Calu3 (cell line): ENCODE measurements at regions not wholly inside any gene's neighbourhood (a gene's known extent, or its start where the extent isn't known, plus 50 kb on each side); places are given as distances from the start of the nearest gene placed in this dataset.

Source experiments
- BruUV-seq: library from RNA; stranded (reverse); fragments of 400-500 nt; replicated peaks from 2 replicates; lab custom pipeline; 2021; lab: Mats Ljungman, UMichigan
- CTCF ChIA-PET: fragments of 300-600 bp; sonication (Branson Sonifier 250); formaldehyde crosslinking; loops from one replicate; lab custom pipeline; 2022; ENCODE audit warnings: antibody characterized with exemption; lab: Charles Lee
- DNase-seq: peaks from one replicate; pipeline ENCODE4 v3.0.0; 2022
- H3K27ac Mint-ChIP-seq: one replicate; pipeline ENCODE4 v1.8.0; 2022; ENCODE audit warnings: mixed read lengths; ENCODE audit not compliant: unreplicated experiment
- H3K27me3 Mint-ChIP-seq: one replicate; pipeline ENCODE4 v1.8.0; 2022; ENCODE audit warnings: mixed read lengths; ENCODE audit not compliant: unreplicated experiment
- H3K36me3 Mint-ChIP-seq: one replicate; pipeline ENCODE4 v1.8.0; 2022; ENCODE audit warnings: mild to moderate bottlenecking, moderate library complexity, mixed read lengths; ENCODE audit not compliant: insufficient read depth, unreplicated experiment
- H3K4me1 Mint-ChIP-seq: one replicate; pipeline ENCODE4 v1.8.0; 2022; ENCODE audit warnings: mild to moderate bottlenecking, low read depth, mixed read lengths; ENCODE audit not compliant: unreplicated experiment
- H3K4me3 Mint-ChIP-seq: one replicate; pipeline ENCODE4 v1.8.0; 2022; ENCODE audit warnings: mild to moderate bottlenecking, low read depth, moderate library complexity, mixed read lengths; ENCODE audit not compliant: unreplicated experiment
- H3K9me3 Mint-ChIP-seq: one replicate; pipeline ENCODE4 v1.8.0; 2022; ENCODE audit warnings: low read depth, mixed read lengths; ENCODE audit not compliant: unreplicated experiment
- CTCF ChIP-seq: fragments of 200-600 bp; IDR thresholded peaks from one replicate; pipeline ENCODE4 v1.8.0; 2022; ENCODE audit warnings: antibody characterized with exemption; ENCODE audit not compliant: unreplicated experiment
- intact Hi-C: fragments of 100-400 bp; cut with micrococcal nuclease; formaldehyde crosslinking; loops from one replicate; pipeline ENCODE4 v1.10.0; 2022; ENCODE audit not compliant: unreplicated experiment

GRCh38 chr2:67462738-67463496, 65.8 kb downstream of the ETAA1 start:
- intact Hi-C loops: loop anchor here (2.0 kb wide), 1 partner anchor 172 kb away; no protein-coding TSS in a partner anchor
- BruUV-seq: TSS peak; percentile 97

GRCh38 chr2:67463810-67464209, 66.7 kb downstream of the ETAA1 start:
- Mint-ChIP-seq H3K9me3 (peaks cover 2% of the 10 kb centered on the region), H3K4me1 (peaks cover 54% of the 10 kb centered on the region), H3K27me3 (no peaks in the 10 kb centered on the region), H3K27ac (peak overlapping the region; percentile 89), H3K36me3 (peaks cover 5% of the 10 kb centered on the region), H3K4me3 (peak overlapping the region; percentile 26)
- CTCF ChIA-PET: no interaction called here
- DNase-seq: peak; percentile 79
- TF ChIP-seq CTCF: no peak
- BruUV-seq: no TSS peak
- intact Hi-C loops: loop anchor here (2.0 kb wide), 1 partner anchor 173 kb away; no protein-coding TSS in a partner anchor

More at GRCh38 chr2:67462738-67463496, 65.8 kb downstream of the ETAA1 start:
- CTCF ChIA-PET: interaction anchor here (0.6 kb wide), 1 partner anchor 65 kb away, joined by 4 read pairs; no protein-coding TSS in a partner anchor
- Mint-ChIP-seq H3K27ac (peak overlapping the region; percentile 89), H3K27me3 (no peaks in the 10 kb centered on the region), H3K4me1 (peaks cover 54% of the 10 kb centered on the region), H3K36me3 (peaks cover 5% of the 10 kb centered on the region), H3K4me3 (no peak overlapping the region), H3K9me3 (peaks cover 2% of the 10 kb centered on the region)
- TF ChIP-seq CTCF: no peak
- DNase-seq: no peak

- peak overlapping the region; percentile 89 for H3K27ac Mint-ChIP-seq
- H3K4me1 Mint-ChIP-seq: peaks cover 48% of the 10 kb centered on the region
- H3K27me3 Mint-ChIP-seq: no peaks in the 10 kb centered on the region
- CTCF ChIA-PET: interaction anchor here (1.0 kb wide), 1 partner anchor 107 kb away, joined by 3 read pairs; no protein-coding TSS in a partner anchor
- no peak for DNase-seq
- intact Hi-C loops: no loop called here
- H3K9me3 Mint-ChIP-seq: peaks cover 2% of the 10 kb centered on the region
- no peak overlapping the region for H3K4me3 Mint-ChIP-seq
- no peak for TF ChIP-seq CTCF
- H3K36me3 Mint-ChIP-seq: peaks cover 5% of the 10 kb centered on the region
- no TSS peak for BruUV-seq
These were observed 68.5 kb downstream of the ETAA1 start for GRCh38 chr2:67465623-67466022.

- Mint-ChIP-seq H3K27ac (no peak overlapping the region), H3K9me3 (peaks cover 2% of the 10 kb centered on the region), H3K27me3 (no peaks in the 10 kb centered on the region), H3K36me3 (peaks cover 5% of the 10 kb centered on the region), H3K4me1 (peaks cover 48% of the 10 kb centered on the region), H3K4me3 (no peak overlapping the region)
- intact Hi-C loops: no loop called here
- BruUV-seq: no TSS peak
- CTCF ChIA-PET: no interaction called here
- DNase-seq: no peak
- no peak for TF ChIP-seq CTCF
These were observed 69.6 kb downstream of the ETAA1 start for GRCh38 chr2:67466734-67467133.
